ENCODE measurements at regions not wholly inside any gene's neighbourhood (a gene's known extent, or its start where the extent isn't known, plus 50 kb on each side); places are given as distances from the start of the nearest gene placed in this dataset.

- TF ChIP-seq POLR2A (IDR thresholded peaks at IDR 0.05) (no peak), CTCF (IDR thresholded peaks at IDR 0.05 in 4 of 5, conservative IDR thresholded peaks at IDR 0.05 in 1 of 5) (no peak)
Observed at GRCh38 chr16:59198487-59198886, 464.4 kb upstream of the GOT2 start.
